Body of pancreas (tissue), 4 donors: ENCODE measurements at regions not wholly inside any gene's neighbourhood (a gene's known extent, or its start where the extent isn't known, plus 50 kb on each side); places are given as distances from the start of the nearest gene placed in this dataset.
A peak's percentile ranks its signal among the peaks of the same experiment; 100 is the strongest.

Source experiments
- ATAC-seq: fragments of 150-250 bp; one replicate; pipeline ENCODE4 v1.9.1; 2016
- DNase-seq, 4 donors: peaks; one replicate each; pipeline ENCODE4 v3.0.0-alpha.2; 2019
- H3K27ac ChIP-seq, 4 donors: fragments of 200-600 bp; sonication (generic); 1 replicate in 3 of 4; 2 replicates in 1 of 4; pipeline versions ENCODE4 v1.5.1 to v1.6.1; 2016 to 2019; ENCODE audit warnings: mild to moderate bottlenecking in 1 of 4, mixed read lengths in 1 of 4, moderate library complexity in 1 of 4
- H3K27me3 ChIP-seq, 2 donors: fragments of 200-600 bp; sonication (generic); one replicate each; pipeline ENCODE4 v1.6.0; 2016; ENCODE audit warnings: mild to moderate bottlenecking in 1 of 2
- H3K36me3 ChIP-seq, 2 donors: fragments of 200-600 bp; sonication (generic); replicated peaks in 1 of 2; 2 replicates each; pipeline ENCODE4 v1.5.1; 2016; ENCODE audit warnings: low read depth in 2 of 2; ENCODE audit not compliant: insufficient read depth in 1 of 2
- H3K4me1 ChIP-seq: fragments of 200-600 bp; sonication (generic); one replicate; pipeline ENCODE4 v1.6.0; 2016
- H3K4me3 ChIP-seq, 2 donors: fragments of 200-600 bp; sonication (generic); 1 replicate in 1 of 2; 2 replicates in 1 of 2; pipeline ENCODE4 v1.5.1; 2016 to 2019
- H3K9me3 ChIP-seq, 3 donors: fragments of 200-600 bp; sonication (generic); 1 replicate in 2 of 3; 2 replicates in 1 of 3; pipeline ENCODE4 v1.5.1; 2016
- CTCF ChIP-seq, 7 experiments: fragments of 450-650 bp in 4 of 7; fragments of 200-600 bp in 3 of 7; sonication (generic) in 3 of 7; IDR thresholded peaks; one replicate each; pipeline ENCODE4 v1.5.1; 2016 to 2019; ENCODE audit warnings: antibody characterized with exemption in 7 of 7
- POLR2A ChIP-seq, 3 donors: fragments of 450-650 bp; IDR thresholded peaks; one replicate each; pipeline ENCODE4 v1.6.1; 2016; ENCODE audit warnings: antibody characterized with exemption in 3 of 3, mild to moderate bottlenecking in 2 of 3
- WGBS, 2 donors: methylation state at CpG; one replicate each; pipeline ENCODE4 v1.1.5; 2017; 5-methylcytosine and 5-hydroxymethylcytosine counted together
- intact Hi-C: fragments of 100-400 bp; cut with DNase I; formaldehyde crosslinking; loops from one replicate; pipeline ENCODE4 v1.15.1; 2023

GRCh38 chr1:29415156-29415830 lies 179.0 kb downstream of the PTPRU start:
- no peaks in the 10 kb centered on the region for H3K36me3 ChIP-seq
- ATAC-seq (peak; percentile 56), DNase-seq (peak in 2 of 4 donors; percentile 37 to 38)
- TF ChIP-seq CTCF (IDR thresholded peaks at IDR 0.05): peak in 4 of 7 experiments; percentile 10 to 41 (median 31)
- TF ChIP-seq POLR2A (IDR thresholded peaks at IDR 0.05): no peak
- no peaks in the 10 kb centered on the region for H3K4me1 ChIP-seq
- no peaks in the 10 kb centered on the region for H3K9me3 ChIP-seq
- intact Hi-C loops: no loop called here
- H3K4me3 ChIP-seq: no peak overlapping the region
- no peak overlapping the region for H3K27ac ChIP-seq
- H3K27me3 ChIP-seq: no peaks in the 10 kb centered on the region
- 20 to 26% methylated on average over 6 to 9 of the region's 9 CpGs for WGBS, 2 donors

- intact Hi-C loops: no loop called here
- Histone ChIP-seq H3K27me3 (no peaks in the 10 kb centered on the region), H3K9me3 (no peaks in the 10 kb centered on the region), H3K4me3 (no peak overlapping the region), H3K27ac (no peak overlapping the region), H3K36me3 (no peaks in the 10 kb centered on the region), H3K4me1 (no peaks in the 10 kb centered on the region)
- TF ChIP-seq POLR2A (IDR thresholded peaks at IDR 0.05) (no peak), CTCF (IDR thresholded peaks at IDR 0.05) (no peak)
- no peak for ATAC-seq
- no peak for DNase-seq
- 55% methylated on average over 4 of the region's 4 CpGs; no CpG with 5 or more reads in 1 of the 2 donors for WGBS, 2 donors
Measured at GRCh38 chr1:29414086-29414485, 177.8 kb downstream of the PTPRU start.

- Histone ChIP-seq H3K27me3 (no peaks in the 10 kb centered on the region), H3K4me3 (no peak overlapping the region), H3K4me1 (no peaks in the 10 kb centered on the region), H3K27ac (no peak overlapping the region), H3K9me3 (no peaks in the 10 kb centered on the region), H3K36me3 (no peaks in the 10 kb centered on the region)
- intact Hi-C loops: no loop called here
- WGBS, 2 donors: 60 to 65% methylated on average over 10 of the region's 10 CpGs
- DNase-seq (no peak), ATAC-seq (no peak)
- TF ChIP-seq POLR2A (IDR thresholded peaks at IDR 0.05) (no peak), CTCF (IDR thresholded peaks at IDR 0.05) (no peak)
Measured at GRCh38 chr1:29413661-29414060, 177.3 kb downstream of the PTPRU start.

GRCh38 chr1:29412591-29412990 lies 176.3 kb downstream of the PTPRU start:
- H3K27ac ChIP-seq: no peak overlapping the region
- ATAC-seq (peak; percentile 10), DNase-seq (peak in 2 of 4 donors; percentile 15 to 36)
- no peaks in the 10 kb centered on the region for H3K36me3 ChIP-seq
- no peaks in the 10 kb centered on the region for H3K9me3 ChIP-seq
- intact Hi-C loops: no loop called here
- no peaks in the 10 kb centered on the region for H3K27me3 ChIP-seq
- WGBS, 2 donors: 31 to 43% methylated on average over 6 of the region's 6 CpGs
- no peak overlapping the region for H3K4me3 ChIP-seq
- H3K4me1 ChIP-seq: no peaks in the 10 kb centered on the region
- TF ChIP-seq CTCF (IDR thresholded peaks at IDR 0.05) (no peak), POLR2A (IDR thresholded peaks at IDR 0.05) (no peak)

- TF ChIP-seq CTCF (IDR thresholded peaks at IDR 0.05): no peak
- no peak for TF ChIP-seq POLR2A (IDR thresholded peaks at IDR 0.05)
- ATAC-seq: no peak
- H3K36me3 ChIP-seq: no peaks in the 10 kb centered on the region
- no peak for DNase-seq
- intact Hi-C loops: no loop called here
- H3K27me3 ChIP-seq: no peaks in the 10 kb centered on the region
- 57 to 63% methylated on average over 6 of the region's 6 CpGs for WGBS, 2 donors
- no peak overlapping the region for H3K27ac ChIP-seq
- no peaks in the 10 kb centered on the region for H3K9me3 ChIP-seq
- H3K4me3 ChIP-seq: no peak overlapping the region
- no peaks in the 10 kb centered on the region for H3K4me1 ChIP-seq
Measured at GRCh38 chr1:29410476-29410875, 174.2 kb downstream of the PTPRU start.
